Fibroblast of villous mesenchyme (primary cell): ENCODE measurements at regions not wholly inside any gene's neighbourhood (a gene's known extent, or its start where the extent isn't known, plus 50 kb on each side); places are given as distances from the start of the nearest gene placed in this dataset.

Source experiments
- DNase-seq: peaks from one replicate; pipeline ENCODE4 v3.0.0-alpha.2; 2010; ENCODE audit warnings: low read depth
- H3K4me3 ChIP-seq: 2 replicates; pipeline ENCODE4 v1.5.1; 2011; ENCODE audit warnings: low read depth, mild to moderate bottlenecking, low read length
- CTCF ChIP-seq: IDR thresholded peaks from 2 replicates; pipeline ENCODE4 v1.5.1; 2012; ENCODE audit warnings: low read depth, mild to moderate bottlenecking, low read length; ENCODE audit not compliant: insufficient read depth

- TF ChIP-seq CTCF, result no peak
Observed at GRCh38 chr5:145708169-145708568, 127.0 kb downstream of the PRELID2 start.

GRCh38 chr5:145704724-145705123 lies 130.4 kb downstream of the PRELID2 start:
- no peak for DNase-seq
- H3K4me3 ChIP-seq, result no peak overlapping the region
- no peak for TF ChIP-seq CTCF

More at GRCh38 chr5:145708169-145708568, 127.0 kb downstream of the PRELID2 start:
- no peak for DNase-seq
- H3K4me3 ChIP-seq, result no peak overlapping the region

- H3K4me3 ChIP-seq, result no peak overlapping the region
- no peak for DNase-seq
- TF ChIP-seq CTCF, result no peak
Observed at GRCh38 chr5:145703856-145704255, 131.3 kb downstream of the PRELID2 start.

GRCh38 chr5:145701404-145701803 lies 133.7 kb downstream of the PRELID2 start:
- no peak overlapping the region for H3K4me3 ChIP-seq
- no peak for TF ChIP-seq CTCF
- DNase-seq, result no peak

- peak; percentile 15 for DNase-seq
- no peak for TF ChIP-seq CTCF
- no peak overlapping the region for H3K4me3 ChIP-seq
Observed at GRCh38 chr5:145699846-145700245, 135.3 kb downstream of the PRELID2 start.

- no peak overlapping the region for H3K4me3 ChIP-seq
Observed at GRCh38 chr5:145697251-145697990, 137.7 kb downstream of the PRELID2 start.

More at GRCh38 chr5:145697251-145697990, 137.7 kb downstream of the PRELID2 start:
- DNase-seq, result peak; percentile 62
- peak; percentile 66 for TF ChIP-seq CTCF
